Stimulated activated CD4-positive, alpha-beta T cell treated with anti-CD3 and anti-CD28 coated beads, TNF-alpha, amount 100 ng/mL, for 24 hours (primary cell): ENCODE measurements at regions not wholly inside any gene's neighbourhood (a gene's known extent, or its start where the extent isn't known, plus 50 kb on each side); places are given as distances from the start of the nearest gene placed in this dataset.

ENCODE experiments used
- DNase-seq, 3 experiments: peaks; one replicate each; pipeline ENCODE4 v3.0.0-alpha.2; 2020; ENCODE audit warnings: low read depth in 3 of 3

- DNase-seq = no peak
Observed at GRCh38 chr4:13129095-13129494, 355.0 kb downstream of the RAB28 start.

- DNase-seq = no peak
Observed at GRCh38 chr4:13126976-13127910, 356.9 kb downstream of the RAB28 start.

GRCh38 chr4:13118633-13119032 is 365.5 kb downstream of the RAB28 start:
- no peak for DNase-seq

- DNase-seq = no peak
Observed at GRCh38 chr4:13117185-13117584, 367.0 kb downstream of the RAB28 start.

GRCh38 chr4:13112030-13112429 is 372.1 kb downstream of the RAB28 start:
- no peak for DNase-seq

GRCh38 chr4:13109536-13109935 is 374.6 kb downstream of the RAB28 start:
- DNase-seq = no peak

GRCh38 chr4:13108096-13108495 is 376.0 kb downstream of the RAB28 start:
- no peak for DNase-seq

- no peak for DNase-seq
Observed at GRCh38 chr4:13103382-13104015, 380.6 kb downstream of the RAB28 start.

- no peak for DNase-seq
Observed at GRCh38 chr4:13102092-13102742, 381.9 kb downstream of the RAB28 start.

GRCh38 chr4:13097971-13098370 is 386.2 kb downstream of the RAB28 start:
- no peak for DNase-seq

GRCh38 chr4:13095722-13096121 is 388.4 kb downstream of the RAB28 start:
- DNase-seq = no peak

GRCh38 chr4:13093170-13093569 is 391.0 kb downstream of the RAB28 start:
- no peak for DNase-seq

GRCh38 chr4:13092702-13093101 is 391.4 kb downstream of the RAB28 start:
- DNase-seq = no peak

GRCh38 chr4:13089659-13089998 is 394.5 kb downstream of the RAB28 start:
- DNase-seq = no peak

- DNase-seq = no peak
Observed at GRCh38 chr4:13088726-13089658, 395.1 kb downstream of the RAB28 start.

- DNase-seq = no peak
Observed at GRCh38 chr4:13087041-13087440, 397.1 kb downstream of the RAB28 start.

GRCh38 chr4:13084210-13084609 is 399.9 kb downstream of the RAB28 start:
- DNase-seq = no peak

GRCh38 chr4:13081830-13082229 is 402.3 kb downstream of the RAB28 start:
- DNase-seq = no peak

- no peak for DNase-seq
Observed at GRCh38 chr4:13067077-13067476, 417.1 kb downstream of the RAB28 start.

- no peak for DNase-seq
Observed at GRCh38 chr4:13059019-13059418, 425.1 kb downstream of the RAB28 start.

GRCh38 chr4:13056630-13057189 is 427.4 kb downstream of the RAB28 start:
- DNase-seq = no peak
